GM12872 (cell line): ENCODE measurements at regions not wholly inside any gene's neighbourhood (a gene's known extent, or its start where the extent isn't known, plus 50 kb on each side); places are given as distances from the start of the nearest gene placed in this dataset.

Source experiments
- TF ChIP-seq, protein P1 (sequence below): IDR thresholded peaks from 3 replicates; pipeline ENCODE4 v1.5.1; 2011; ENCODE audit warnings: low read depth, mild to moderate bottlenecking, low read length, moderate library complexity; ENCODE audit not compliant: insufficient read depth

DNA sequence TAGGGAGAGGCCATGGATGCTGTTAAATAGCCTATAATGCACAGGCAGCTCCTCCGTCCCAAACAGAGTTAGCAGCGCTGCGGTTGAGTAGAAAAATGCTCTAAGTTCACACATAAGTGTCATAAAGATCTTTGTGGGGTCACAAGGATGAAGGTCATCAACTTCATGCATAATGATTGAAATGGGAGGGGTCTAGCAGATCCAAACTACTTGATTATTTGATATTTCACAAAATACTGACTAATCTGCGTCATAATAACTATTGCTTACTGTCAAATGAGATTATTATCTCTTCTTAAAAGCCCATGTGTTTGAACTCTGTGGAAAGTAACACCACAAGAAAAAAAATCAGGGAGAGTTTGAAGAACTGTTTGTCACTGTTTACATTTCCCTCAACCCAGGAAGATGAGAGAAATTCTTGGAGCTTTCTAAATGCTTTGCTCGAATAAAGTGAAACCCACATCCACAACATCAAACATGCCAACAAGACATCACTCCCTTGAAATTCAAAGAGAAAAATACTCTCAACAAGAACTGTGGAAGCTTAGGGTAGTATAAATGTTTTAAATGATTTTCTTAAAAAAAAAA, 50.5 kb upstream of the CREB1 start:
- TF ChIP-seq, protein P1, sequence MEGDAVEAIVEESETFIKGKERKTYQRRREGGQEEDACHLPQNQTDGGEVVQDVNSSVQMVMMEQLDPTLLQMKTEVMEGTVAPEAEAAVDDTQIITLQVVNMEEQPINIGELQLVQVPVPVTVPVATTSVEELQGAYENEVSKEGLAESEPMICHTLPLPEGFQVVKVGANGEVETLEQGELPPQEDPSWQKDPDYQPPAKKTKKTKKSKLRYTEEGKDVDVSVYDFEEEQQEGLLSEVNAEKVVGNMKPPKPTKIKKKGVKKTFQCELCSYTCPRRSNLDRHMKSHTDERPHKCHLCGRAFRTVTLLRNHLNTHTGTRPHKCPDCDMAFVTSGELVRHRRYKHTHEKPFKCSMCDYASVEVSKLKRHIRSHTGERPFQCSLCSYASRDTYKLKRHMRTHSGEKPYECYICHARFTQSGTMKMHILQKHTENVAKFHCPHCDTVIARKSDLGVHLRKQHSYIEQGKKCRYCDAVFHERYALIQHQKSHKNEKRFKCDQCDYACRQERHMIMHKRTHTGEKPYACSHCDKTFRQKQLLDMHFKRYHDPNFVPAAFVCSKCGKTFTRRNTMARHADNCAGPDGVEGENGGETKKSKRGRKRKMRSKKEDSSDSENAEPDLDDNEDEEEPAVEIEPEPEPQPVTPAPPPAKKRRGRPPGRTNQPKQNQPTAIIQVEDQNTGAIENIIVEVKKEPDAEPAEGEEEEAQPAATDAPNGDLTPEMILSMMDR = no peak
